ENCODE measurements at regions not wholly inside any gene's neighbourhood (a gene's known extent, or its start where the extent isn't known, plus 50 kb on each side); places are given as distances from the start of the nearest gene placed in this dataset.

- TF ChIP-seq REST (IDR thresholded peaks at IDR 0.05; ENCODE audit: low read depth) (no peak), CTCF (IDR thresholded peaks at IDR 0.05 in 2 of 3, conservative IDR thresholded peaks at IDR 0.05 in 1 of 3; ENCODE audit: borderline replicate concordance in 1 of 3, insufficient read depth in 1 of 3, low read depth in 2 of 3, low read length in 2 of 3) (no peak)
Measured at GRCh38 chr5:156121234-156121633, 205.7 kb upstream of the SGCD start.
